Coronary artery (tissue), 2 donors: ENCODE measurements at regions not wholly inside any gene's neighbourhood (a gene's known extent, or its start where the extent isn't known, plus 50 kb on each side); places are given as distances from the start of the nearest gene placed in this dataset.

Source experiments
- DNase-seq: peaks from one replicate; pipeline ENCODE4 v3.0.0-alpha.2; 2017; ENCODE audit warnings: low spot score
- H3K27ac ChIP-seq, 2 donors: fragments of 200-600 bp; sonication (generic); one replicate each; pipeline ENCODE4 v1.5.1; 2016 to 2019
- H3K4me3 ChIP-seq: fragments of 200-600 bp; sonication (generic); 2 replicates; pipeline ENCODE4 v1.5.1; 2016; ENCODE audit warnings: mild to moderate bottlenecking, moderate library complexity
- TF ChIP-seq, protein P1 (sequence below): fragments of 200-600 bp; sonication (generic); IDR thresholded peaks from one replicate; pipeline ENCODE4 v1.5.1; 2019; ENCODE audit warnings: antibody characterized with exemption

DNA sequence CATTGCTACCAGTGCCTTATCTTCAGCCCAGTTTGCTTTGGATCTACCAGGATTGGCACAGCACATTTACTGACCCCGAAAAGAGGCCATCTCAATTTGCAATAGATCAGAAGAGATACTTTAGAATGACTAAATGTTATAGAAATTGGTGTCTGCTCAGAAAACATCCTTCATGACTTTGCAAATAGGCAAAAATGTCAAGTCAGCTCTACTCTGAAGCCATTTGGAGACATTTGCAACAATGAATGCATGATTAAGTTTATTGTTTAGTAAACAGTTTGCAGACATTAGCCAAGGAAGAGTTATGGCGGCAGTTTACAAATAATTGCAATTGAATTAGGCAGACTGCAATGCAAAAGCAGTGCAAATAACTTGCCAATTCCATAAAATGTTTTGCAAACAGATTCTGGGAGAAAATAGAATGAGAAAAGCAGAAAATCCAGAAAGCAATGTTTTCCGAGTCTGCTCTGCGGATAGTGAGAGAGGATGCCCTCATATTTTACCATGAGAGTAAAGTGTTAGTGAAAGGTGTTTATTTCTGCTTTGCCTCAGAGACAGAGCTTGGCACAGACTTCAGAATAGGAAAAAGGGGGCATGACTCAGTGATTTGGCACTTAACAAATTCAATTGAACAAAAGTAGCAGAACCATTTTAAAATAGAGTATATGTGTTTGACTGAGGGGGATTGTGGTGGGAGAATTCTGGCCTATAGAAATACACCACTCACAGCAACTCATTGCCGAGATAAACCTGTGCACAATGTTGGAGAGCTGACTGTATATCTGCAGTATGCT is 334.9 kb upstream of the NR2F2 start:
- Histone ChIP-seq H3K27ac (no peak overlapping the region), H3K4me3 (no peak overlapping the region)
- no peak for DNase-seq
- TF ChIP-seq, protein P1, sequence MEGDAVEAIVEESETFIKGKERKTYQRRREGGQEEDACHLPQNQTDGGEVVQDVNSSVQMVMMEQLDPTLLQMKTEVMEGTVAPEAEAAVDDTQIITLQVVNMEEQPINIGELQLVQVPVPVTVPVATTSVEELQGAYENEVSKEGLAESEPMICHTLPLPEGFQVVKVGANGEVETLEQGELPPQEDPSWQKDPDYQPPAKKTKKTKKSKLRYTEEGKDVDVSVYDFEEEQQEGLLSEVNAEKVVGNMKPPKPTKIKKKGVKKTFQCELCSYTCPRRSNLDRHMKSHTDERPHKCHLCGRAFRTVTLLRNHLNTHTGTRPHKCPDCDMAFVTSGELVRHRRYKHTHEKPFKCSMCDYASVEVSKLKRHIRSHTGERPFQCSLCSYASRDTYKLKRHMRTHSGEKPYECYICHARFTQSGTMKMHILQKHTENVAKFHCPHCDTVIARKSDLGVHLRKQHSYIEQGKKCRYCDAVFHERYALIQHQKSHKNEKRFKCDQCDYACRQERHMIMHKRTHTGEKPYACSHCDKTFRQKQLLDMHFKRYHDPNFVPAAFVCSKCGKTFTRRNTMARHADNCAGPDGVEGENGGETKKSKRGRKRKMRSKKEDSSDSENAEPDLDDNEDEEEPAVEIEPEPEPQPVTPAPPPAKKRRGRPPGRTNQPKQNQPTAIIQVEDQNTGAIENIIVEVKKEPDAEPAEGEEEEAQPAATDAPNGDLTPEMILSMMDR, result no peak

GRCh38 chr15:95996494-95996893 is 334.0 kb upstream of the NR2F2 start:
- no peak for DNase-seq
- TF ChIP-seq, protein P1, result no peak

GRCh38 chr15:95998935-95999334 is 331.6 kb upstream of the NR2F2 start:
- no peak for DNase-seq
- Histone ChIP-seq H3K27ac (no peak overlapping the region), H3K4me3 (no peak overlapping the region)
- TF ChIP-seq, protein P1, result no peak

More at GRCh38 chr15:95996494-95996893, 334.0 kb upstream of the NR2F2 start:
- Histone ChIP-seq H3K4me3 (no peak overlapping the region), H3K27ac (no peak overlapping the region)

- H3K27ac ChIP-seq, result no peak overlapping the region
- no peak for DNase-seq
- no peak overlapping the region for H3K4me3 ChIP-seq
- TF ChIP-seq, protein P1, result no peak
Measured at GRCh38 chr15:96002890-96003859, 327.3 kb upstream of the NR2F2 start.

- TF ChIP-seq, protein P1, result no peak
- DNase-seq, result no peak
Measured at GRCh38 chr15:96005906-96006305, 324.6 kb upstream of the NR2F2 start.

DNA sequence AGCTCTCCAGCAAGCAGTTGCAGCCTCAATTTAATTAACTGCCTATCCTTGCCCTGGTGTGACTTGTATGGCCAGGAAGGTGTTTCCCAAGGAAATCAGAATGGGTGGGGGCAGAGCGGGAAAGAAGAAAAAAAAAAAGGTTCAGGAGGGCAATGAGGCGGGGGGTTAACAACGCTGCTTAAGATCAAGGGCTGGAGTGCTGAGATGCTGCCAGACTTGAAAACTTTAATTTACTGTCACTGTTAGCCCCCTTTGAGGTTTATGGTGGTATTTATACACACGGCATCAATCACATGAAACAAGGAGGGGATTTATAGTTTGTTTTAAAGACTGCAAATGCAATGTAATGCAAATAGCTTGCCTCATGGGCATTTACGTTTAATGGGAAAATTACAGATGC is 319.4 kb upstream of the NR2F2 start:
- TF ChIP-seq, protein P1, result no peak
- no peak overlapping the region for H3K27ac ChIP-seq
- no peak for DNase-seq
- H3K4me3 ChIP-seq, result no peak overlapping the region

More at GRCh38 chr15:96005906-96006305, 324.6 kb upstream of the NR2F2 start:
- Histone ChIP-seq H3K27ac (no peak overlapping the region), H3K4me3 (no peak overlapping the region)
